ENCODE measurements at regions not wholly inside any gene's neighbourhood (a gene's known extent, or its start where the extent isn't known, plus 50 kb on each side); places are given as distances from the start of the nearest gene placed in this dataset.

DNA sequence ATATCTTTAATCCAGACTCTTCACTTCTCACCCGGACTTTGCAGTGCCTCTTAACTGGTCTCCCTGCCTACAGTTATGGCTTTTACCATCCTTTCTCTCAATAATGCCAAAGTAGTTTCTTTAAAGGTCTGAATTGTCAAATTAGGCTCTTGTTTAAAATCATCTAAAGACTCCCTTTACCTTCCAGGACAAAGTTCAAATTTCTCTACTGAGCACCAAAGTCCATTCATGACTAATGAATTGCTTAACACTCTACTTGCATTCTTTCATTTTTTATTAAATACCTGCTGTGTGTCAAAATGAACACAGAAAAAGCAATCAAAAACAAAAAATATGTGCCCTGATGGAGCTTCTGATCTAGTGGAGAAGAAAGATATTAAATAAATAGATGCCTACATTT is 472.4 kb upstream of the UBE2E2 start:
- no peak overlapping the region for H3K4me3 ChIP-seq (ENCODE audit: low read depth in 2 of 2, low read length in 1 of 2)
- H3K9ac ChIP-seq, result no peak overlapping the region
- WGBS (ENCODE audit: low lambda C conversion rate), result 40% methylated on average over 1 of the region's 1 CpG
- H4K20me1 ChIP-seq (ENCODE audit: insufficient read depth), result no peaks in the 10 kb centered on the region
- CTCF ChIA-PET, result interaction anchor here (1.4 kb wide), 1 partner anchor 157 kb away, joined by 5 read pairs; no protein-coding TSS in a partner anchor
- H3K4me2 ChIP-seq, result no peak overlapping the region
- H3K27me3 ChIP-seq (ENCODE audit: insufficient read depth), result no peaks in the 10 kb centered on the region
- no peak overlapping the region for H2AFZ ChIP-seq (ENCODE audit: low read depth)
- no peaks in the 10 kb centered on the region for H3F3A ChIP-seq (replicated peaks; ENCODE audit: insufficient read depth)
- POLR2A ChIA-PET, result no interaction called here
- H3K79me2 ChIP-seq (ENCODE audit: insufficient read depth), result no peaks in the 10 kb centered on the region
- H3K36me3 ChIP-seq (replicated peaks in 1 of 2; ENCODE audit: control insufficient read depth in 1 of 2, insufficient read depth in 2 of 2, low read length in 1 of 2), result no peaks in the 10 kb centered on the region
- TF ChIP-seq MAX (IDR thresholded peaks at IDR 0.05; ENCODE audit: low read depth), result no peak
- TF ChIP-seq POLR2AphosphoS5 (IDR thresholded peaks at IDR 0.05; ENCODE audit: low read depth, low read length), result no peak
- TF ChIP-seq GABPA (IDR thresholded peaks at IDR 0.05; ENCODE audit: low read depth), result no peak
- no peak for TF ChIP-seq EZH2phosphoT487 (IDR thresholded peaks at IDR 0.05; ENCODE audit: borderline replicate concordance, low read depth)
- H3K9me2 ChIP-seq, result no peaks in the 10 kb centered on the region
- H3K27ac ChIP-seq (ENCODE audit: low read depth in 2 of 2, low read length in 1 of 2), result no peak overlapping the region
- H3K9me3 ChIP-seq, result no peaks in the 10 kb centered on the region
- no peaks in the 10 kb centered on the region for H3K4me1 ChIP-seq (ENCODE audit: control insufficient read depth in 1 of 2, insufficient read depth in 2 of 2, low read depth in 1 of 2, low read length in 1 of 2)
- no peak for DNase-seq

- Histone ChIP-seq H3K9ac (no peak overlapping the region), H3K9me2 (no peaks in the 10 kb centered on the region), H3F3A (replicated peaks; ENCODE audit: insufficient read depth) (no peaks in the 10 kb centered on the region), H3K4me3 (ENCODE audit: low read depth in 2 of 2, low read length in 1 of 2) (no peak overlapping the region), H2AFZ (ENCODE audit: low read depth) (no peak overlapping the region), H3K27ac (ENCODE audit: low read depth in 2 of 2, low read length in 1 of 2) (no peak overlapping the region), H3K9me3 (no peaks in the 10 kb centered on the region), H3K27me3 (ENCODE audit: insufficient read depth) (no peaks in the 10 kb centered on the region), H3K79me2 (ENCODE audit: insufficient read depth) (no peaks in the 10 kb centered on the region), H3K4me2 (no peak overlapping the region), H3K4me1 (ENCODE audit: control insufficient read depth in 1 of 2, insufficient read depth in 2 of 2, low read depth in 1 of 2, low read length in 1 of 2) (no peaks in the 10 kb centered on the region), H3K36me3 (replicated peaks in 1 of 2; ENCODE audit: control insufficient read depth in 1 of 2, insufficient read depth in 2 of 2, low read length in 1 of 2) (no peaks in the 10 kb centered on the region), H4K20me1 (ENCODE audit: insufficient read depth) (no peaks in the 10 kb centered on the region)
- ChIA-PET POLR2A (no interaction called here), CTCF (interaction anchor here (1.4 kb wide), 2 partner anchors 156 to 229 kb away, joined by 4 to 5 read pairs; no protein-coding TSS in a partner anchor)
- 5% methylated on average over 1 of the region's 1 CpG for WGBS (ENCODE audit: low lambda C conversion rate)
- DNase-seq, result no peak
- no peak for TF ChIP-seq SIN3A (IDR thresholded peaks at IDR 0.05; ENCODE audit: borderline replicate concordance, low read depth, low read length)
- TF ChIP-seq, protein P1, sequence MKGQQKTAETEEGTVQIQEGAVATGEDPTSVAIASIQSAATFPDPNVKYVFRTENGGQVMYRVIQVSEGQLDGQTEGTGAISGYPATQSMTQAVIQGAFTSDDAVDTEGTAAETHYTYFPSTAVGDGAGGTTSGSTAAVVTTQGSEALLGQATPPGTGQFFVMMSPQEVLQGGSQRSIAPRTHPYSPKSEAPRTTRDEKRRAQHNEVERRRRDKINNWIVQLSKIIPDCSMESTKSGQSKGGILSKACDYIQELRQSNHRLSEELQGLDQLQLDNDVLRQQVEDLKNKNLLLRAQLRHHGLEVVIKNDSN (IDR thresholded peaks at IDR 0.05; ENCODE audit: borderline replicate concordance, low read depth), result no peak
- TF ChIP-seq RAD21 (IDR thresholded peaks at IDR 0.05; ENCODE audit: low read length), result no peak
- no peak for TF ChIP-seq NFIC (IDR thresholded peaks at IDR 0.05; ENCODE audit: borderline replicate concordance)
- no peak for TF ChIP-seq SMC3 (IDR thresholded peaks at IDR 0.05; ENCODE audit: low read depth, low read length)
- no peak for TF ChIP-seq POLR2AphosphoS5 (IDR thresholded peaks at IDR 0.05; ENCODE audit: low read depth, low read length)
- TF ChIP-seq TEAD4 (IDR thresholded peaks at IDR 0.05; ENCODE audit: borderline replicate concordance, insufficient read depth), result no peak
- TF ChIP-seq, protein P2, sequence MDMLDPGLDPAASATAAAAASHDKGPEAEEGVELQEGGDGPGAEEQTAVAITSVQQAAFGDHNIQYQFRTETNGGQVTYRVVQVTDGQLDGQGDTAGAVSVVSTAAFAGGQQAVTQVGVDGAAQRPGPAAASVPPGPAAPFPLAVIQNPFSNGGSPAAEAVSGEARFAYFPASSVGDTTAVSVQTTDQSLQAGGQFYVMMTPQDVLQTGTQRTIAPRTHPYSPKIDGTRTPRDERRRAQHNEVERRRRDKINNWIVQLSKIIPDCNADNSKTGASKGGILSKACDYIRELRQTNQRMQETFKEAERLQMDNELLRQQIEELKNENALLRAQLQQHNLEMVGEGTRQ (IDR thresholded peaks at IDR 0.05; ENCODE audit: borderline replicate concordance, low read depth, low read length), result no peak
- no peak for TF ChIP-seq EZH2phosphoT487 (IDR thresholded peaks at IDR 0.05; ENCODE audit: borderline replicate concordance, low read depth)
- TF ChIP-seq REST (IDR thresholded peaks at IDR 0.05; ENCODE audit: low read depth, low read length), result no peak
- no peak for TF ChIP-seq GABPA (IDR thresholded peaks at IDR 0.05; ENCODE audit: low read depth)
- TF ChIP-seq, protein P3, sequence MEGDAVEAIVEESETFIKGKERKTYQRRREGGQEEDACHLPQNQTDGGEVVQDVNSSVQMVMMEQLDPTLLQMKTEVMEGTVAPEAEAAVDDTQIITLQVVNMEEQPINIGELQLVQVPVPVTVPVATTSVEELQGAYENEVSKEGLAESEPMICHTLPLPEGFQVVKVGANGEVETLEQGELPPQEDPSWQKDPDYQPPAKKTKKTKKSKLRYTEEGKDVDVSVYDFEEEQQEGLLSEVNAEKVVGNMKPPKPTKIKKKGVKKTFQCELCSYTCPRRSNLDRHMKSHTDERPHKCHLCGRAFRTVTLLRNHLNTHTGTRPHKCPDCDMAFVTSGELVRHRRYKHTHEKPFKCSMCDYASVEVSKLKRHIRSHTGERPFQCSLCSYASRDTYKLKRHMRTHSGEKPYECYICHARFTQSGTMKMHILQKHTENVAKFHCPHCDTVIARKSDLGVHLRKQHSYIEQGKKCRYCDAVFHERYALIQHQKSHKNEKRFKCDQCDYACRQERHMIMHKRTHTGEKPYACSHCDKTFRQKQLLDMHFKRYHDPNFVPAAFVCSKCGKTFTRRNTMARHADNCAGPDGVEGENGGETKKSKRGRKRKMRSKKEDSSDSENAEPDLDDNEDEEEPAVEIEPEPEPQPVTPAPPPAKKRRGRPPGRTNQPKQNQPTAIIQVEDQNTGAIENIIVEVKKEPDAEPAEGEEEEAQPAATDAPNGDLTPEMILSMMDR (IDR thresholded peaks at IDR 0.05), result no peak
- TF ChIP-seq RFX5 (IDR thresholded peaks at IDR 0.05; ENCODE audit: low read length), result no peak
- TF ChIP-seq TCF12 (IDR thresholded peaks at IDR 0.05), result no peak
Measured at GRCh38 chr3:22731901-22732300, 471.2 kb upstream of the UBE2E2 start.

Measured in SK-N-SH (cell line).